ELF-1 (cell line): ENCODE measurements at regions not wholly inside any gene's neighbourhood (a gene's known extent, or its start where the extent isn't known, plus 50 kb on each side); places are given as distances from the start of the nearest gene placed in this dataset.
"Not testable (repeated sequence)": the region's sequence is repeated elsewhere in the genome, so short reads cannot be mapped to it uniquely, and the experiment has no call there.

Experiments used
- DNase-seq: peaks from one replicate; pipeline ENCODE4 v3.0.0-alpha.2; 2016; ENCODE audit warnings: low read depth, low spot score

GRCh38 chrX:42290608-42291007 is 367.3 kb upstream of the CASK start:
- no peak for DNase-seq

- DNase-seq, result no peak
Observed at GRCh38 chrX:42289492-42290385, 366.4 kb upstream of the CASK start.

GRCh38 chrX:42285681-42286080 is 362.3 kb upstream of the CASK start:
- DNase-seq, result not testable (repeated sequence)

GRCh38 chrX:42276982-42277690 is 353.8 kb upstream of the CASK start:
- DNase-seq, result no peak

- no peak for DNase-seq
Observed at GRCh38 chrX:42274151-42274550, 350.8 kb upstream of the CASK start.

- peak; percentile 13 for DNase-seq
Observed at GRCh38 chrX:42273387-42273786, 350.0 kb upstream of the CASK start.

- DNase-seq, result no peak
Observed at GRCh38 chrX:42269186-42269585, 345.8 kb upstream of the CASK start.

GRCh38 chrX:42260854-42261253 is 337.5 kb upstream of the CASK start:
- DNase-seq, result no peak

- DNase-seq, result no peak
Observed at GRCh38 chrX:42248226-42248625, 324.9 kb upstream of the CASK start.

- DNase-seq, result peak; percentile 26
Observed at GRCh38 chrX:42247241-42247640, 323.9 kb upstream of the CASK start.

GRCh38 chrX:42246814-42247213 is 323.5 kb upstream of the CASK start:
- peak; percentile 40 for DNase-seq

- no peak for DNase-seq
Observed at GRCh38 chrX:42242004-42242403, 318.6 kb upstream of the CASK start.

- peak; percentile 19 for DNase-seq
Observed at GRCh38 chrX:42241421-42241820, 318.1 kb upstream of the CASK start.

- DNase-seq, result no peak
Observed at GRCh38 chrX:42237956-42238355, 314.6 kb upstream of the CASK start.

GRCh38 chrX:42229533-42229932 is 306.2 kb upstream of the CASK start:
- no peak for DNase-seq

GRCh38 chrX:42220666-42221065 is 297.3 kb upstream of the CASK start:
- DNase-seq, result no peak

- no peak for DNase-seq
Observed at GRCh38 chrX:42220083-42220482, 296.7 kb upstream of the CASK start.

GRCh38 chrX:42219231-42219630 is 295.9 kb upstream of the CASK start:
- no peak for DNase-seq

- peak; percentile 85 for DNase-seq
Observed at GRCh38 chrX:42195506-42195905, 272.2 kb upstream of the CASK start.

- no peak for DNase-seq
Observed at GRCh38 chrX:42189576-42189975, 266.2 kb upstream of the CASK start.

GRCh38 chrX:42188730-42189129 is 265.4 kb upstream of the CASK start:
- no peak for DNase-seq

GRCh38 chrX:42176789-42177188 is 253.4 kb upstream of the CASK start:
- DNase-seq, result peak; percentile 26

- DNase-seq, result no peak
Observed at GRCh38 chrX:42175843-42176242, 252.5 kb upstream of the CASK start.
